GM21576 (cell line): ENCODE measurements at regions not wholly inside any gene's neighbourhood (a gene's known extent, or its start where the extent isn't known, plus 50 kb on each side); places are given as distances from the start of the nearest gene placed in this dataset.

Source experiments
- ATAC-seq: cut with Tn5 transposase; IDR thresholded peaks from one replicate; pipeline ENCODE4 v1.9.1; 2021; ENCODE audit warnings: mild to moderate bottlenecking, moderate library complexity; ENCODE audit not compliant: unreplicated experiment

- no peak for ATAC-seq
Measured at GRCh38 chr2:128564131-128564530, 245.5 kb upstream of the HS6ST1 start.

- no peak for ATAC-seq
Measured at GRCh38 chr2:128564551-128564950, 245.9 kb upstream of the HS6ST1 start.

- ATAC-seq = no peak
Measured at GRCh38 chr2:128565441-128565840, 246.8 kb upstream of the HS6ST1 start.

GRCh38 chr2:128566671-128567070, 248.0 kb upstream of the HS6ST1 start:
- ATAC-seq = no peak

- no peak for ATAC-seq
Measured at GRCh38 chr2:128568106-128568505, 249.4 kb upstream of the HS6ST1 start.

- no peak for ATAC-seq
Measured at GRCh38 chr2:128573116-128573515, 254.4 kb upstream of the HS6ST1 start.

- no peak for ATAC-seq
Measured at GRCh38 chr2:128573531-128573930, 254.9 kb upstream of the HS6ST1 start.

- no peak for ATAC-seq
Measured at GRCh38 chr2:128577141-128577930, 258.7 kb upstream of the HS6ST1 start.

- ATAC-seq = no peak
Measured at GRCh38 chr2:128578406-128579390, 260.0 kb upstream of the HS6ST1 start.

- no peak for ATAC-seq
Measured at GRCh38 chr2:128579825-128580224, 261.2 kb upstream of the HS6ST1 start.

- ATAC-seq = no peak
Measured at GRCh38 chr2:128580988-128581848, 262.6 kb upstream of the HS6ST1 start.

GRCh38 chr2:128581849-128582244, 263.2 kb upstream of the HS6ST1 start:
- ATAC-seq = no peak

- no peak for ATAC-seq
Measured at GRCh38 chr2:128584296-128584890, 265.7 kb upstream of the HS6ST1 start.

GRCh38 chr2:128585706-128586105, 267.0 kb upstream of the HS6ST1 start:
- ATAC-seq = no peak

- no peak for ATAC-seq
Measured at GRCh38 chr2:128589681-128590080, 271.0 kb upstream of the HS6ST1 start.

- ATAC-seq = no peak
Measured at GRCh38 chr2:128590309-128591021, 271.8 kb upstream of the HS6ST1 start.

GRCh38 chr2:128591022-128591860, 272.6 kb upstream of the HS6ST1 start:
- no peak for ATAC-seq

- ATAC-seq = no peak
Measured at GRCh38 chr2:128591861-128592822, 273.5 kb upstream of the HS6ST1 start.
